ENCODE measurements at regions not wholly inside any gene's neighbourhood (a gene's known extent, or its start where the extent isn't known, plus 50 kb on each side); places are given as distances from the start of the nearest gene placed in this dataset.

- no peak for TF ChIP-seq EZH2phosphoT487 (conservative IDR thresholded peaks at IDR 0.05; ENCODE audit: low read length)
- TF ChIP-seq CTCF (IDR thresholded peaks at IDR 0.05; ENCODE audit: insufficient read depth, low read length, poor library complexity, severe bottlenecking): no peak
- no peaks in the 10 kb centered on the region for H3F3A ChIP-seq (ENCODE audit: insufficient read depth)
- no peaks in the 10 kb centered on the region for H4K20me1 ChIP-seq (ENCODE audit: low read depth, low read length)
- no peaks in the 10 kb centered on the region for H3K27me3 ChIP-seq (ENCODE audit: low read length)
- no peak overlapping the region for H3K4me2 ChIP-seq (ENCODE audit: low read depth, low read length, poor library complexity, severe bottlenecking)
- no peaks in the 10 kb centered on the region for H3K36me3 ChIP-seq (ENCODE audit: low read length)
- H3K9ac ChIP-seq (ENCODE audit: low read length): no peak overlapping the region
- no peaks in the 10 kb centered on the region for H3K79me2 ChIP-seq (ENCODE audit: insufficient read depth, low read length)
- no peak overlapping the region for H3K27ac ChIP-seq (ENCODE audit: low read depth, low read length)
- H3K4me3 ChIP-seq (ENCODE audit: insufficient read depth, low read length, poor library complexity, severe bottlenecking): no peak overlapping the region
- H2AFZ ChIP-seq (ENCODE audit: low read depth, low read length, severe bottlenecking): no peak overlapping the region
- H3K9me2 ChIP-seq (replicated peaks; ENCODE audit: insufficient read depth, low read length): no peaks in the 10 kb centered on the region
- no peaks in the 10 kb centered on the region for H3K9me3 ChIP-seq (ENCODE audit: insufficient read depth, low read length)
These were observed 95.8 kb downstream of the ERMARD start for GRCh38 chr6:169847141-169847674.

GRCh38 chr6:169846286-169847056, 95.0 kb downstream of the ERMARD start:
- no peaks in the 10 kb centered on the region for H3K36me3 ChIP-seq (ENCODE audit: low read length)
- no peaks in the 10 kb centered on the region for H3K27me3 ChIP-seq (ENCODE audit: low read length)
- TF ChIP-seq CTCF (IDR thresholded peaks at IDR 0.05; ENCODE audit: insufficient read depth, low read length, poor library complexity, severe bottlenecking): no peak
- no peak for TF ChIP-seq EZH2phosphoT487 (conservative IDR thresholded peaks at IDR 0.05; ENCODE audit: low read length)
- no peak overlapping the region for H2AFZ ChIP-seq (ENCODE audit: low read depth, low read length, severe bottlenecking)
- no peaks in the 10 kb centered on the region for H4K20me1 ChIP-seq (ENCODE audit: low read depth, low read length)
- H3K9me3 ChIP-seq (ENCODE audit: insufficient read depth, low read length): no peaks in the 10 kb centered on the region
- no peak overlapping the region for H3K27ac ChIP-seq (ENCODE audit: low read depth, low read length)
- H3F3A ChIP-seq (ENCODE audit: insufficient read depth): no peaks in the 10 kb centered on the region
- no peaks in the 10 kb centered on the region for H3K9me2 ChIP-seq (replicated peaks; ENCODE audit: insufficient read depth, low read length)
- no peak overlapping the region for H3K4me3 ChIP-seq (ENCODE audit: insufficient read depth, low read length, poor library complexity, severe bottlenecking)
- no peak overlapping the region for H3K9ac ChIP-seq (ENCODE audit: low read length)
- H3K4me2 ChIP-seq (ENCODE audit: low read depth, low read length, poor library complexity, severe bottlenecking): no peak overlapping the region
- no peaks in the 10 kb centered on the region for H3K79me2 ChIP-seq (ENCODE audit: insufficient read depth, low read length)

- H3K4me2 ChIP-seq (ENCODE audit: low read depth, low read length, poor library complexity, severe bottlenecking): no peak overlapping the region
- H2AFZ ChIP-seq (ENCODE audit: low read depth, low read length, severe bottlenecking): no peak overlapping the region
- no peaks in the 10 kb centered on the region for H3K36me3 ChIP-seq (ENCODE audit: low read length)
- H3K4me3 ChIP-seq (ENCODE audit: insufficient read depth, low read length, poor library complexity, severe bottlenecking): no peak overlapping the region
- no peaks in the 10 kb centered on the region for H3K79me2 ChIP-seq (ENCODE audit: insufficient read depth, low read length)
- no peaks in the 10 kb centered on the region for H3K9me2 ChIP-seq (replicated peaks; ENCODE audit: insufficient read depth, low read length)
- no peak for TF ChIP-seq CTCF (IDR thresholded peaks at IDR 0.05; ENCODE audit: insufficient read depth, low read length, poor library complexity, severe bottlenecking)
- H3K27ac ChIP-seq (ENCODE audit: low read depth, low read length): no peak overlapping the region
- no peaks in the 10 kb centered on the region for H3K27me3 ChIP-seq (ENCODE audit: low read length)
- no peak overlapping the region for H3K9ac ChIP-seq (ENCODE audit: low read length)
- H3F3A ChIP-seq (ENCODE audit: insufficient read depth): no peaks in the 10 kb centered on the region
- H4K20me1 ChIP-seq (ENCODE audit: low read depth, low read length): no peaks in the 10 kb centered on the region
- no peaks in the 10 kb centered on the region for H3K9me3 ChIP-seq (ENCODE audit: insufficient read depth, low read length)
These were observed 94.2 kb downstream of the ERMARD start for GRCh38 chr6:169845426-169846285.

Data from SU-DHL-6 (cell line).